GM19023 (cell line): ENCODE measurements at regions not wholly inside any gene's neighbourhood (a gene's known extent, or its start where the extent isn't known, plus 50 kb on each side); places are given as distances from the start of the nearest gene placed in this dataset.
"Not testable (repeated sequence)": the region's sequence is repeated elsewhere in the genome, so short reads cannot be mapped to it uniquely, and the experiment has no call there.

Experiments
- ATAC-seq: cut with Tn5 transposase; IDR thresholded peaks from one replicate; pipeline ENCODE4 v1.9.1; 2021; ENCODE audit warnings: mild to moderate bottlenecking, moderate library complexity; ENCODE audit not compliant: unreplicated experiment

- ATAC-seq, result no peak
Measured at GRCh38 chr10:33009244-33010131, 51.5 kb upstream of the ITGB1 start.

- peak; percentile 52 for ATAC-seq
Measured at GRCh38 chr10:33008499-33009243, 50.6 kb upstream of the ITGB1 start.

GRCh38 chr10:33007731-33008381, 49.8 kb upstream of the ITGB1 start:
- ATAC-seq, result not testable (repeated sequence)
